Prostate gland (tissue), 2 donors: ENCODE measurements at regions not wholly inside any gene's neighbourhood (a gene's known extent, or its start where the extent isn't known, plus 50 kb on each side); places are given as distances from the start of the nearest gene placed in this dataset.

Source experiments
- CTCF ChIP-seq, 4 experiments: fragments of 200-600 bp in 2 of 4; fragments of 450-650 bp in 2 of 4; sonication (generic) in 2 of 4; IDR thresholded peaks; 1 replicate in 3 of 4; 2 replicates in 1 of 4; pipeline ENCODE4 v1.5.1; 2016 to 2019; ENCODE audit warnings: antibody characterized with exemption in 4 of 4, mild to moderate bottlenecking in 2 of 4, moderate library complexity in 2 of 4
- POLR2A ChIP-seq: fragments of 450-650 bp; IDR thresholded peaks from one replicate; pipeline ENCODE4 v1.6.1; 2016; ENCODE audit warnings: antibody characterized with exemption, mild to moderate bottlenecking

- TF ChIP-seq POLR2A: no peak
- no peak for TF ChIP-seq CTCF (IDR thresholded peaks at IDR 0.05)
These were observed 213.5 kb upstream of the UBL3 start for GRCh38 chr13:30063892-30064291.
